ENCODE measurements at regions not wholly inside any gene's neighbourhood (a gene's known extent, or its start where the extent isn't known, plus 50 kb on each side); places are given as distances from the start of the nearest gene placed in this dataset.

GRCh38 chr3:76429581-76430177, 610.2 kb upstream of the ROBO2 start:
- DNase-seq (ENCODE audit: low read depth in 3 of 3) = no peak

GRCh38 chr3:76432396-76432795, 607.5 kb upstream of the ROBO2 start:
- no peak for DNase-seq (ENCODE audit: low read depth in 3 of 3)

GRCh38 chr3:76436894-76437293, 603.0 kb upstream of the ROBO2 start:
- no peak for DNase-seq (ENCODE audit: low read depth in 3 of 3)

GRCh38 chr3:76438971-76439370, 600.9 kb upstream of the ROBO2 start:
- no peak for DNase-seq (ENCODE audit: low read depth in 3 of 3)

- DNase-seq (ENCODE audit: low read depth in 3 of 3) = no peak
Observed at GRCh38 chr3:76442374-76442915, 597.5 kb upstream of the ROBO2 start.

GRCh38 chr3:76456322-76456721, 583.6 kb upstream of the ROBO2 start:
- no peak for DNase-seq (ENCODE audit: low read depth in 3 of 3)

GRCh38 chr3:76463501-76463900, 576.4 kb upstream of the ROBO2 start:
- DNase-seq (ENCODE audit: low read depth in 3 of 3) = no peak

GRCh38 chr3:76470285-76470684, 569.6 kb upstream of the ROBO2 start:
- DNase-seq (ENCODE audit: low read depth in 3 of 3) = no peak

- DNase-seq (ENCODE audit: low read depth in 3 of 3) = no peak
Observed at GRCh38 chr3:76474632-76475031, 565.3 kb upstream of the ROBO2 start.

- DNase-seq (ENCODE audit: low read depth in 3 of 3) = no peak
Observed at GRCh38 chr3:76479161-76479650, 560.7 kb upstream of the ROBO2 start.

- no peak for DNase-seq (ENCODE audit: low read depth in 3 of 3)
Observed at GRCh38 chr3:76482510-76482909, 557.4 kb upstream of the ROBO2 start.

GRCh38 chr3:76487446-76487845, 552.5 kb upstream of the ROBO2 start:
- no peak for DNase-seq (ENCODE audit: low read depth in 3 of 3)

GRCh38 chr3:76490064-76490463, 549.8 kb upstream of the ROBO2 start:
- DNase-seq (ENCODE audit: low read depth in 3 of 3) = no peak

- no peak for DNase-seq (ENCODE audit: low read depth in 3 of 3)
Observed at GRCh38 chr3:76495216-76495615, 544.7 kb upstream of the ROBO2 start.

- DNase-seq (ENCODE audit: low read depth in 3 of 3) = no peak
Observed at GRCh38 chr3:76497636-76498035, 542.3 kb upstream of the ROBO2 start.

GRCh38 chr3:76500746-76501275, 539.1 kb upstream of the ROBO2 start:
- DNase-seq (ENCODE audit: low read depth in 3 of 3) = no peak

GRCh38 chr3:76501315-76501714, 538.6 kb upstream of the ROBO2 start:
- DNase-seq (ENCODE audit: low read depth in 3 of 3) = no peak

GRCh38 chr3:76502076-76502475, 537.8 kb upstream of the ROBO2 start:
- DNase-seq (ENCODE audit: low read depth in 3 of 3) = no peak

GRCh38 chr3:76505202-76505845, 534.6 kb upstream of the ROBO2 start:
- no peak for DNase-seq (ENCODE audit: low read depth in 3 of 3)

- no peak for DNase-seq (ENCODE audit: low read depth in 3 of 3)
Observed at GRCh38 chr3:76509179-76509830, 530.6 kb upstream of the ROBO2 start.

GRCh38 chr3:76514836-76515235, 525.1 kb upstream of the ROBO2 start:
- DNase-seq (ENCODE audit: low read depth in 3 of 3) = no peak

- no peak for DNase-seq (ENCODE audit: low read depth in 3 of 3)
Observed at GRCh38 chr3:76523337-76523736, 516.6 kb upstream of the ROBO2 start.

- DNase-seq (ENCODE audit: low read depth in 3 of 3) = no peak
Observed at GRCh38 chr3:76525726-76526125, 514.2 kb upstream of the ROBO2 start.
